GM18507 (cell line): ENCODE measurements at regions not wholly inside any gene's neighbourhood (a gene's known extent, or its start where the extent isn't known, plus 50 kb on each side); places are given as distances from the start of the nearest gene placed in this dataset.

ENCODE experiments used
- DNase-seq: peaks from one replicate; pipeline ENCODE4 v3.0.0; 2011; ENCODE audit warnings: low read depth; ENCODE audit not compliant: insufficient read length; ENCODE audit errors: extremely low spot score
- FAIRE-seq: peaks from 2 replicates; lab custom pipeline; 2011; peaks lifted over from hg19 to GRCh38; lab: Jason Lieb, UNC

DNA sequence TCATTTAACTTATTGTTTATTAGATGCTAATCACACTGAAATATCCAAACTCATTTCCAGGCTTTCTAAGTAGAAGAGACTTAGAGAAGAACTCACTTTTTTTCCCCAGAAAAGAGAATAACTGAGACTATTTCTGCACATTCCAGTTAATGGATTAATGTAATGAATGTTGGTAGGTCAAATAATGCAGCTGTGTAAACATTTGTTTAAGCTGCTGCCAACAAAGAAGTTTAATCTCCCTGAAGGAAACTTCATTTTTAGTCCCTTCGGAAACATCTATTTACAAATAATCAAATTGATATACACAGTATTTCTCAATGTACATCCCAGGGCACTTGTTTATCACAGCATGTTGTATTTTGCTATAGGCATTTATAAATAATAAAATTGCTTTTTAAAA, 126.9 kb downstream of the KCNS3 start:
- no peak for FAIRE-seq
- DNase-seq, result no peak

DNA sequence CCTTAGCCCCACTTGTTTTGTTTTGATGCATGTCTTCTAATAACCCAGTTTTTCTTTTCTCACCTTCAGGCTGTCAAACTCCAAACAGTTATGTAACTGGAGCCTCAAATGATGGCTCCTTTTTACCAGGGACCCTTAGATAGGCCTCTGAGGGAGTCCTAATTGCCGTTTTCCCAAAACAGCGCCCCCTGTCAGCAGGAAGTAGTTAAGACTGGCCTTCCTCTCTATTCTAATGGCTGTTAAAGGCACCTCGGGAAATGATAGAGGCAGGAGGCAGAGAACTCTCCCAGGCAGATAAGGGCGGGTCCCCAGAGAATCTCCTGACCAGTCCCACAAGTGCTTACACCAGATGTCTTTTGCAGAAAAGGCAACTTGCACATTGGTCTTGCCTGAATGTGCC, 123.2 kb downstream of the KCNS3 start:
- no peak for FAIRE-seq
- DNase-seq, result no peak

- FAIRE-seq, result no peak
- no peak for DNase-seq
Measured at GRCh38 chr2:17996978-17997377, 118.5 kb downstream of the KCNS3 start.

DNA sequence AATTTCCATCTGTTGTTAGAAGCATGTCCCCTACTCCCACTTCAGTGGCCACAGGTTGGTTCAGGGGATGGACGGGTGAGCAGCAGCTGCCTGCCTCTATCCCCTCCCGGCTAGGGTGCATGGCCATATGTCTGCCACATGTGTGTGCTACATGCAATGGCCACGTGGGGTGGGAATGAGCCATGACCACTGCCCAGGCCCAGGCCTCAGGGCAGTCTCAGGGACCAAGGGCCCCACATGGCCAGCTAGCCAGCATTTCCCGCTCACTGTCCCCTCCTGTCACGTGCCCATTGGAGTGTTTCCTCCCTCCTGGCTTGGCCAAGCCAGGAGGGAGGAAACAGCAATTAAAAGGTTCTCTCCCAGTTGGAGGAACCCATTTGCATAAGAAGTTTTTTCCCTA, 117.1 kb downstream of the KCNS3 start:
- DNase-seq, result no peak
- no peak for FAIRE-seq
